Ovary (tissue), 7 donors: ENCODE measurements at regions not wholly inside any gene's neighbourhood (a gene's known extent, or its start where the extent isn't known, plus 50 kb on each side); places are given as distances from the start of the nearest gene placed in this dataset.

ENCODE experiments used
- DNase-seq, 5 donors: peaks; one replicate each; pipeline ENCODE4 v3.0.0-alpha.2; 2019 to 2020
- H3K27ac ChIP-seq, 2 donors: fragments of 200-600 bp; one replicate each; pipeline versions ENCODE4 v1.5.1 to v1.8.0; 2019 to 2022
- H3K27me3 ChIP-seq: fragments of 200-600 bp; one replicate; pipeline ENCODE4 v1.8.0; 2022
- H3K36me3 ChIP-seq: fragments of 200-600 bp; sonication (generic); one replicate; pipeline ENCODE4 v1.5.1; 2019
- H3K4me1 ChIP-seq: one replicate; pipeline ENCODE4 v1.8.1; 2013; ENCODE audit warnings: mild to moderate bottlenecking, moderate library complexity; ENCODE audit not compliant: insufficient read depth
- H3K4me3 ChIP-seq: fragments of 200-600 bp; sonication (generic); one replicate; pipeline ENCODE4 v1.5.1; 2017
- H3K9me3 ChIP-seq, 2 donors: fragments of 200-600 bp in 1 of 2; sonication (generic) in 1 of 2; one replicate each; pipeline versions ENCODE4 v1.5.1 to v1.8.1; 2013 to 2019; ENCODE audit warnings: mild to moderate bottlenecking in 1 of 2, moderate library complexity in 1 of 2
- CTCF ChIP-seq, 3 donors: fragments of 450-650 bp in 2 of 3; fragments of 200-600 bp in 1 of 3; IDR thresholded peaks; one replicate each; pipeline versions ENCODE4 v1.5.1 to v1.8.0; 2016 to 2022; ENCODE audit warnings: antibody characterized with exemption in 3 of 3, mild to moderate bottlenecking in 1 of 3
- EP300 ChIP-seq: sonication (generic); formaldehyde crosslinking; IDR thresholded peaks from one replicate; pipeline ENCODE4 v1.6.1; 2017; ENCODE audit warnings: antibody characterized with exemption
- POLR2A ChIP-seq: fragments of 450-650 bp; IDR thresholded peaks from one replicate; pipeline ENCODE4 v1.6.1; 2017; ENCODE audit warnings: antibody characterized with exemption, mild to moderate bottlenecking, moderate library complexity
- WGBS, 3 donors: extraction: QIAGEN DNeasy Blood & Tissue Kit in 1 of 3; methylation state at CpG; one replicate each; pipeline versions ENCODE4 v1.1.5 to v1.1.7; 2013 to 2017; 5-methylcytosine and 5-hydroxymethylcytosine counted together
- intact Hi-C, 4 donors: fragments of 100-400 bp; cut with DNase I; formaldehyde crosslinking; loops; one replicate each; pipeline versions ENCODE4 v1.11.0 to v1.15.1; 2022 to 2023
- donor health status: DM: no; HTN: no; CAD: no; lungs with moderate emphysema.
- donor health status: DM: no; HTN: no; CAD: no.
- donor health status: Bipolar disorder and iron deficiency.
- donor health status: DM: no; HTN: no; CAD: no.
- donor health status: DM: yes; HTN: yes; CAD: no.

- Histone ChIP-seq H3K9me3 (no peaks in the 10 kb centered on the region), H3K36me3 (no peaks in the 10 kb centered on the region), H3K27ac (no peak overlapping the region), H3K4me3 (peak overlapping the region; percentile 45), H3K4me1 (no peaks in the 10 kb centered on the region), H3K27me3 (no peaks in the 10 kb centered on the region)
- WGBS, 3 donors = 0% methylated on average over 32 to 44 of the region's 44 CpGs
- DNase-seq = peak in 1 of 5 donors; percentile 17
- intact Hi-C loops = no loop called here
- TF ChIP-seq EP300 (no peak), CTCF (IDR thresholded peaks at IDR 0.05) (no peak), POLR2A (no peak)
These were observed 63.5 kb upstream of the WDR17 start for GRCh38 chr4:176002007-176002613.

- no peak for DNase-seq
- H3K36me3 ChIP-seq = no peaks in the 10 kb centered on the region
- TF ChIP-seq EP300 (no peak), POLR2A (no peak), CTCF (IDR thresholded peaks at IDR 0.05) (no peak)
These were observed 59.9 kb upstream of the WDR17 start for GRCh38 chr4:176005766-176006165.

GRCh38 chr4:176009254-176009653, 56.4 kb upstream of the WDR17 start:
- Histone ChIP-seq H3K4me3 (no peak overlapping the region), H3K27me3 (no peaks in the 10 kb centered on the region), H3K36me3 (no peaks in the 10 kb centered on the region), H3K4me1 (no peaks in the 10 kb centered on the region), H3K9me3 (no peaks in the 10 kb centered on the region), H3K27ac (no peak overlapping the region)
- intact Hi-C loops = no loop called here
- no peak for TF ChIP-seq POLR2A
- TF ChIP-seq CTCF (IDR thresholded peaks at IDR 0.05) = no peak
- TF ChIP-seq EP300 = no peak
- DNase-seq = no peak
- 89 to 97% (median 92%) methylated on average over 2 of the region's 2 CpGs for WGBS, 3 donors

More at GRCh38 chr4:176005766-176006165, 59.9 kb upstream of the WDR17 start:
- Histone ChIP-seq H3K9me3 (no peaks in the 10 kb centered on the region), H3K27me3 (no peaks in the 10 kb centered on the region), H3K4me1 (no peaks in the 10 kb centered on the region), H3K4me3 (no peak overlapping the region), H3K27ac (no peak overlapping the region)
- intact Hi-C loops = no loop called here
- 55 to 74% (median 64%) methylated on average over 3 of the region's 3 CpGs for WGBS, 3 donors

- intact Hi-C loops = no loop called here
- Histone ChIP-seq H3K4me1 (no peaks in the 10 kb centered on the region), H3K9me3 (no peaks in the 10 kb centered on the region), H3K4me3 (no peak overlapping the region), H3K36me3 (no peaks in the 10 kb centered on the region), H3K27ac (no peak overlapping the region), H3K27me3 (no peaks in the 10 kb centered on the region)
- no peak for TF ChIP-seq CTCF (IDR thresholded peaks at IDR 0.05)
- TF ChIP-seq POLR2A = no peak
- TF ChIP-seq EP300 = no peak
- 42 to 60% (median 48%) methylated on average over 2 of the region's 2 CpGs for WGBS, 3 donors
- no peak for DNase-seq
These were observed 54.1 kb upstream of the WDR17 start for GRCh38 chr4:176011529-176011928.
